SK-N-SH (cell line): ENCODE measurements at regions not wholly inside any gene's neighbourhood (a gene's known extent, or its start where the extent isn't known, plus 50 kb on each side); places are given as distances from the start of the nearest gene placed in this dataset.

Source experiments
- FOXJ3 ChIP-seq: sonication (generic); formaldehyde crosslinking; IDR thresholded peaks from 2 replicates; pipeline ENCODE4 v1.5.1; 2020; ENCODE audit warnings: mild to moderate bottlenecking, missing genetic modification reagents
- JUND ChIP-seq: IDR thresholded peaks from 2 replicates; pipeline ENCODE4 v1.4.0; 2012
- TAF1 ChIP-seq: IDR thresholded peaks from 2 replicates; pipeline ENCODE4 v1.6.1; 2012; ENCODE audit warnings: low read depth, mild to moderate bottlenecking, low read length, moderate library complexity, borderline replicate concordance
- TF ChIP-seq, protein P1 (sequence below): IDR thresholded peaks from 2 replicates; pipeline ENCODE4 v1.6.1; 2012; ENCODE audit warnings: mild to moderate bottlenecking, low read depth, low read length, moderate library complexity
- TF ChIP-seq, protein P2 (sequence below): IDR thresholded peaks from 2 replicates; pipeline ENCODE4; 2012
- TF ChIP-seq, protein P3 (sequence below): fragments of 200-600 bp; sonication (generic); IDR thresholded peaks from 2 replicates; pipeline ENCODE4 v1.6.1; 2017; ENCODE audit warnings: antibody characterized with exemption, mild to moderate bottlenecking, moderate library complexity

DNA sequence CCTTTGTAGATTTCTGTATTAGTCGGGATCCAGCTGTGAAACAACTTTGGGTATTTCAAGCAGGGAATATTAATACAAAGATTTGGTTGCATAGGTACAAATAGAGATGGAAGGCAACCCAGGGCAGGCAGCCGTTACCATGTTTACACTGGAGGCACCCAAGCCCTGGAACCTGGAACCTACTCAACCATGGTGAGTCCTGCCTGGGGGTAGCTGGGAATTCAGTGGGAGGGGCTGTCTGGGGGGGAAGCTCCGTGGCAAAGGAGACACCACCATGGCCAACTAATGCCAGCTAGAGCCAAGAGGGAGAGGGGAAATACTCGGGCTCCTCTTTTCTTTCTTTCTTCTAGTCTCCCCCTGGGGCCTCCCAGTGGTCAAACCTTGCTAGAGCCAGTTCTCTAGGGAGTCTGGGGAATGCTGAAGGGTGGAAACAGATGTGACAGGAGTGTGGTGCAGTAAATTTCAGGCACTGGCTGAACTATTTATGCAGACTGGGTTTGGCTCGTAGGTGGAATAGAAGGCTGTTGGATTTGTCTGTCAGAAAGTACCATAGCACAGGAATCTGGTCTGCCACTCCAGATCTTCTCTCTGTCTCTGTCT, 91.9 kb upstream of the CACNA1E start:
- no peak for TF ChIP-seq JUND
- no peak for TF ChIP-seq FOXJ3
- TF ChIP-seq, protein P1, sequence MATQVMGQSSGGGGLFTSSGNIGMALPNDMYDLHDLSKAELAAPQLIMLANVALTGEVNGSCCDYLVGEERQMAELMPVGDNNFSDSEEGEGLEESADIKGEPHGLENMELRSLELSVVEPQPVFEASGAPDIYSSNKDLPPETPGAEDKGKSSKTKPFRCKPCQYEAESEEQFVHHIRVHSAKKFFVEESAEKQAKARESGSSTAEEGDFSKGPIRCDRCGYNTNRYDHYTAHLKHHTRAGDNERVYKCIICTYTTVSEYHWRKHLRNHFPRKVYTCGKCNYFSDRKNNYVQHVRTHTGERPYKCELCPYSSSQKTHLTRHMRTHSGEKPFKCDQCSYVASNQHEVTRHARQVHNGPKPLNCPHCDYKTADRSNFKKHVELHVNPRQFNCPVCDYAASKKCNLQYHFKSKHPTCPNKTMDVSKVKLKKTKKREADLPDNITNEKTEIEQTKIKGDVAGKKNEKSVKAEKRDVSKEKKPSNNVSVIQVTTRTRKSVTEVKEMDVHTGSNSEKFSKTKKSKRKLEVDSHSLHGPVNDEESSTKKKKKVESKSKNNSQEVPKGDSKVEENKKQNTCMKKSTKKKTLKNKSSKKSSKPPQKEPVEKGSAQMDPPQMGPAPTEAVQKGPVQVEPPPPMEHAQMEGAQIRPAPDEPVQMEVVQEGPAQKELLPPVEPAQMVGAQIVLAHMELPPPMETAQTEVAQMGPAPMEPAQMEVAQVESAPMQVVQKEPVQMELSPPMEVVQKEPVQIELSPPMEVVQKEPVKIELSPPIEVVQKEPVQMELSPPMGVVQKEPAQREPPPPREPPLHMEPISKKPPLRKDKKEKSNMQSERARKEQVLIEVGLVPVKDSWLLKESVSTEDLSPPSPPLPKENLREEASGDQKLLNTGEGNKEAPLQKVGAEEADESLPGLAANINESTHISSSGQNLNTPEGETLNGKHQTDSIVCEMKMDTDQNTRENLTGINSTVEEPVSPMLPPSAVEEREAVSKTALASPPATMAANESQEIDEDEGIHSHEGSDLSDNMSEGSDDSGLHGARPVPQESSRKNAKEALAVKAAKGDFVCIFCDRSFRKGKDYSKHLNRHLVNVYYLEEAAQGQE, result no peak
- TF ChIP-seq, protein P2, sequence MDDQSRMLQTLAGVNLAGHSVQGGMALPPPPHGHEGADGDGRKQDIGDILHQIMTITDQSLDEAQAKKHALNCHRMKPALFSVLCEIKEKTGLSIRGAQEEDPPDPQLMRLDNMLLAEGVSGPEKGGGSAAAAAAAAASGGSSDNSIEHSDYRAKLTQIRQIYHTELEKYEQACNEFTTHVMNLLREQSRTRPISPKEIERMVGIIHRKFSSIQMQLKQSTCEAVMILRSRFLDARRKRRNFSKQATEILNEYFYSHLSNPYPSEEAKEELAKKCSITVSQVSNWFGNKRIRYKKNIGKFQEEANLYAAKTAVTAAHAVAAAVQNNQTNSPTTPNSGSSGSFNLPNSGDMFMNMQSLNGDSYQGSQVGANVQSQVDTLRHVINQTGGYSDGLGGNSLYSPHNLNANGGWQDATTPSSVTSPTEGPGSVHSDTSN, result no peak
- no peak for TF ChIP-seq TAF1
- TF ChIP-seq, protein P3, sequence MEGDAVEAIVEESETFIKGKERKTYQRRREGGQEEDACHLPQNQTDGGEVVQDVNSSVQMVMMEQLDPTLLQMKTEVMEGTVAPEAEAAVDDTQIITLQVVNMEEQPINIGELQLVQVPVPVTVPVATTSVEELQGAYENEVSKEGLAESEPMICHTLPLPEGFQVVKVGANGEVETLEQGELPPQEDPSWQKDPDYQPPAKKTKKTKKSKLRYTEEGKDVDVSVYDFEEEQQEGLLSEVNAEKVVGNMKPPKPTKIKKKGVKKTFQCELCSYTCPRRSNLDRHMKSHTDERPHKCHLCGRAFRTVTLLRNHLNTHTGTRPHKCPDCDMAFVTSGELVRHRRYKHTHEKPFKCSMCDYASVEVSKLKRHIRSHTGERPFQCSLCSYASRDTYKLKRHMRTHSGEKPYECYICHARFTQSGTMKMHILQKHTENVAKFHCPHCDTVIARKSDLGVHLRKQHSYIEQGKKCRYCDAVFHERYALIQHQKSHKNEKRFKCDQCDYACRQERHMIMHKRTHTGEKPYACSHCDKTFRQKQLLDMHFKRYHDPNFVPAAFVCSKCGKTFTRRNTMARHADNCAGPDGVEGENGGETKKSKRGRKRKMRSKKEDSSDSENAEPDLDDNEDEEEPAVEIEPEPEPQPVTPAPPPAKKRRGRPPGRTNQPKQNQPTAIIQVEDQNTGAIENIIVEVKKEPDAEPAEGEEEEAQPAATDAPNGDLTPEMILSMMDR, result no peak
